HEK293 (cell line): ENCODE measurements at regions not wholly inside any gene's neighbourhood (a gene's known extent, or its start where the extent isn't known, plus 50 kb on each side); places are given as distances from the start of the nearest gene placed in this dataset.

Source experiments
- CTCF ChIA-PET: fragments of 350-600 bp; formaldehyde crosslinking; extraction: SDS; loops from one replicate; lab custom pipeline; 2021; ENCODE audit warnings: antibody characterized with exemption; lab: Yijun Ruan, JAX
- POLR2A ChIA-PET: fragments of 300-600 bp; formaldehyde crosslinking; extraction: SDS; loops from one replicate; lab custom pipeline; 2020; ENCODE audit warnings: antibody characterized with exemption, inconsistent platforms; lab: Yijun Ruan, JAX
- H3K27ac ChIP-seq: fragments of 200-500 bp; sonication (Bioruptor generic); 2 replicates; pipeline ENCODE4 v1.5.1; 2014; ENCODE audit warnings: low read depth, low read length, control low read depth, inconsistent platforms; ENCODE audit errors: extremely low read depth
- H3K36me3 ChIP-seq, 2 experiments: fragments of 200-500 bp in 1 of 2; sonication (Bioruptor generic) in 1 of 2; 1 replicate in 1 of 2; 2 replicates in 1 of 2; pipeline ENCODE4 v1.5.1; 2014 to 2017; ENCODE audit warnings: inconsistent platforms in 2 of 2, low read length in 2 of 2; ENCODE audit not compliant: control insufficient read depth in 2 of 2, insufficient read depth in 1 of 2
- H3K4me1 ChIP-seq: fragments of 200-500 bp; sonication (Bioruptor generic); 2 replicates; pipeline ENCODE4 v1.5.1; 2014; ENCODE audit warnings: mild to moderate bottlenecking, low read length, inconsistent platforms; ENCODE audit not compliant: control insufficient read depth, insufficient read depth
- H3K4me3 ChIP-seq: 2 replicates; pipeline ENCODE4 v1.5.1; 2011; ENCODE audit warnings: low read depth, mild to moderate bottlenecking, control low read depth, low read length, moderate library complexity
- H3K9me3 ChIP-seq: fragments of 200-500 bp; sonication (Bioruptor generic); 2 replicates; pipeline ENCODE4 v1.5.1; 2014; ENCODE audit warnings: low read depth, low read length, inconsistent platforms; ENCODE audit not compliant: control insufficient read depth, insufficient read depth
- BCL11A ChIP-seq: fragments of 450-650 bp; formaldehyde crosslinking; IDR thresholded peaks from 2 replicates; pipeline ENCODE4 v1.5.1; 2016; ENCODE audit warnings: low read depth, missing biosample characterization, missing genetic modification characterization
- HIC1 ChIP-seq: fragments of 450-650 bp; formaldehyde crosslinking; IDR thresholded peaks from 2 replicates; pipeline ENCODE4 v1.5.1; 2016; ENCODE audit warnings: missing biosample characterization, missing genetic modification characterization
- HOXD13 ChIP-seq: sonication (generic); formaldehyde crosslinking; IDR thresholded peaks from 2 replicates; pipeline ENCODE4 v1.8.0; 2022; ENCODE audit warnings: missing genetic modification reagents, borderline replicate concordance
- IKZF3 ChIP-seq: fragments of 450-650 bp; IDR thresholded peaks from 2 replicates; pipeline ENCODE4 v1.5.0; 2018; ENCODE audit warnings: missing biosample characterization, mild to moderate bottlenecking, missing genetic modification characterization, moderate library complexity
- KLF9 ChIP-seq: fragments of 450-650 bp; formaldehyde crosslinking; IDR thresholded peaks from 2 replicates; pipeline ENCODE4 v1.5.1; 2016; ENCODE audit warnings: missing biosample characterization, missing genetic modification characterization, low read depth
- PBX3 ChIP-seq: sonication (generic); formaldehyde crosslinking; IDR thresholded peaks from 2 replicates; pipeline ENCODE4 v1.8.1; 2022; ENCODE audit warnings: mild to moderate bottlenecking, moderate library complexity, missing genetic modification reagents
- TRIM28 ChIP-seq: IDR thresholded peaks from 2 replicates; pipeline ENCODE4 v1.6.1; 2011; ENCODE audit warnings: low read length, control low read depth, borderline replicate concordance
- ZBTB48 ChIP-seq: fragments of 450-650 bp; formaldehyde crosslinking; IDR thresholded peaks from 2 replicates; pipeline ENCODE4 v1.5.1; 2016; ENCODE audit warnings: missing biosample characterization, missing genetic modification characterization
- ZFP3 ChIP-seq: fragments of 450-650 bp; formaldehyde crosslinking; IDR thresholded peaks from 2 replicates; pipeline ENCODE4 v1.5.1; 2016; ENCODE audit warnings: low read depth, missing biosample characterization, missing genetic modification characterization
- ZNF114 ChIP-seq: fragments of 450-650 bp; formaldehyde crosslinking; IDR thresholded peaks from 2 replicates; pipeline ENCODE4 v1.5.0; 2017; ENCODE audit warnings: missing biosample characterization, missing genetic modification characterization
- ZNF157 ChIP-seq: fragments of 450-650 bp; formaldehyde crosslinking; IDR thresholded peaks from 2 replicates; pipeline ENCODE4 v1.5.1; 2016; ENCODE audit warnings: missing biosample characterization, missing genetic modification characterization
- ZNF2 ChIP-seq: fragments of 450-650 bp; formaldehyde crosslinking; IDR thresholded peaks from 2 replicates; pipeline ENCODE4 v1.5.1; 2016; ENCODE audit warnings: missing biosample characterization, missing genetic modification characterization
- ZNF24 ChIP-seq: fragments of 450-650 bp; formaldehyde crosslinking; IDR thresholded peaks from 2 replicates; pipeline ENCODE4 v1.5.1; 2016; ENCODE audit warnings: missing biosample characterization, missing genetic modification characterization
- ZNF366 ChIP-seq: fragments of 450-650 bp; formaldehyde crosslinking; conservative IDR thresholded peaks from 2 replicates; pipeline ENCODE4 v1.5.1; 2016; ENCODE audit warnings: missing biosample characterization, missing genetic modification characterization
- ZNF37A ChIP-seq: fragments of 450-650 bp; IDR thresholded peaks from 2 replicates; pipeline ENCODE4 v1.5.1; 2018; ENCODE audit warnings: missing biosample characterization, missing genetic modification characterization
- ZNF530 ChIP-seq: fragments of 450-650 bp; formaldehyde crosslinking; IDR thresholded peaks from 2 replicates; pipeline ENCODE4 v1.5.1; 2016; ENCODE audit warnings: low read depth, missing biosample characterization, missing genetic modification characterization
- ZNF561 ChIP-seq: fragments of 450-650 bp; IDR thresholded peaks from 2 replicates; pipeline ENCODE4 v1.5.1; 2018; ENCODE audit warnings: missing biosample characterization, missing genetic modification characterization, borderline replicate concordance
- ZNF621 ChIP-seq: fragments of 450-650 bp; formaldehyde crosslinking; IDR thresholded peaks from 2 replicates; pipeline ENCODE4 v1.5.1; 2017; ENCODE audit warnings: missing biosample characterization, missing genetic modification characterization
- ZNF623 ChIP-seq: fragments of 450-650 bp; formaldehyde crosslinking; IDR thresholded peaks from 2 replicates; pipeline ENCODE4 v1.5.1; 2016; ENCODE audit warnings: missing biosample characterization, missing genetic modification characterization
- ZNF660 ChIP-seq: fragments of 450-650 bp; IDR thresholded peaks from 2 replicates; pipeline ENCODE4 v1.5.1; 2018; ENCODE audit warnings: missing biosample characterization, mild to moderate bottlenecking, missing genetic modification characterization
- ZNF777 ChIP-seq: fragments of 450-650 bp; formaldehyde crosslinking; IDR thresholded peaks from 2 replicates; pipeline ENCODE4 v1.5.1; 2017; ENCODE audit warnings: missing biosample characterization, missing genetic modification characterization, borderline replicate concordance
- ZNF843 ChIP-seq: fragments of 450-650 bp; formaldehyde crosslinking; IDR thresholded peaks from 2 replicates; pipeline ENCODE4 v1.5.1; 2016; ENCODE audit warnings: missing biosample characterization, missing genetic modification characterization
- ZSCAN23 ChIP-seq: fragments of 450-650 bp; formaldehyde crosslinking; IDR thresholded peaks from 2 replicates; pipeline ENCODE4 v1.5.1; 2016; ENCODE audit warnings: missing biosample characterization, missing genetic modification characterization
- ZXDB ChIP-seq: fragments of 450-650 bp; formaldehyde crosslinking; IDR thresholded peaks from 2 replicates; pipeline ENCODE4 v1.5.1; 2016; ENCODE audit warnings: missing biosample characterization, missing genetic modification characterization
- TF ChIP-seq, protein P1 (sequence below): fragments of 450-650 bp; formaldehyde crosslinking; IDR thresholded peaks from 2 replicates; pipeline ENCODE4 v1.5.1; 2016; ENCODE audit warnings: missing biosample characterization, missing genetic modification characterization
- TF ChIP-seq, protein P2 (sequence below): fragments of 450-650 bp; formaldehyde crosslinking; IDR thresholded peaks from 2 replicates; pipeline ENCODE4 v1.5.1; 2016; ENCODE audit warnings: missing biosample characterization, missing genetic modification characterization
- TF ChIP-seq, protein P3 (sequence below): fragments of 450-650 bp; formaldehyde crosslinking; conservative IDR thresholded peaks from 2 replicates; pipeline ENCODE4 v1.5.1; 2016; ENCODE audit warnings: low read depth, missing biosample characterization, missing genetic modification characterization
- TF ChIP-seq, protein P4 (sequence below): fragments of 450-650 bp; formaldehyde crosslinking; IDR thresholded peaks from 2 replicates; pipeline ENCODE4 v1.5.1; 2017; ENCODE audit warnings: missing biosample characterization, missing genetic modification characterization

DNA sequence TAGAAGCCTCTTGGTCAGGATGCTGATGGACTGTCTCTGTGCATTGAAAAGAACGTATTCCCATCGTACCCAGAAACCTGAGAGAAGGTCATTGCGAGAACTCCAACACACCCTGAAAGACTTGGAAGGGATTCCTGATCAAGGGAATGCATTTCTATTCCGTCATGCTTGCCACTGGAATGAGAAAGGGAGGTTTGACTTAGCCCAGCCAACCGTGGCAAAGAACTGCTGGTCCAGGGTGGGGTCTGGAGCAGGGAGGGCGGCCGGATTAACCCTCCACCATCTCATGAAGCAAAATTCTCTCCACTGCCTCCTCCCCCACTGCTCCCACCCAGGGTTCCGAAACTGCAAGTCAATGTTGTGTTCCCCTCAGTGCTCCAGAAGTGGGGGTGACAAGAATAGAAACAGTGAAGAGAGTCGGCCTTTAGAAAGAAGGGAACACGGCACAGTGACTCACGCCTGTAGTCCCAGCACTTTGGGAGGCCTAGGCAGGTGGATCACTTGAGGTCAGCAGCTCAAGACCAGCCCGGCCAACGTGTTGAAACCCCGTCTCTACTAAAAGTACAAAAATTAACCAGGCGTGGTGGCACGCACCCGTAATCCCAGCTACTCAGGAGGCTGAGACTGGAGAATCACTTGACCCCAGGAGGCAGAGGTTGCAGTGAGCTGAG is 137.5 kb upstream of the MGMT start:
- no peaks in the 10 kb centered on the region for H3K9me3 ChIP-seq
- H3K27ac ChIP-seq, result no peak overlapping the region
- H3K36me3 ChIP-seq, result no peaks in the 10 kb centered on the region
- no peaks in the 10 kb centered on the region; the same call in 1 of the 2 replicates for H3K4me1 ChIP-seq
- ChIA-PET CTCF (no interaction called here), POLR2A (no interaction called here)
- TF ChIP-seq ZNF660 (no peak), ZNF530 (tag by site-specific recombination) (no peak), ZNF623 (no peak), HIC1 (no peak), KLF9 (no peak), ZBTB48 (no peak), ZNF621 (tag by site-specific recombination) (no peak), ZNF24 (tag by site-specific recombination) (no peak), TRIM28 (no peak), ZNF561 (no peak), ZNF843 (tag by site-specific recombination) (no peak), ZNF2 (no peak), ZSCAN23 (tag by site-specific recombination) (no peak), ZNF157 (no peak), ZNF37A (tag by site-specific recombination) (no peak)
- TF ChIP-seq, protein P1, sequence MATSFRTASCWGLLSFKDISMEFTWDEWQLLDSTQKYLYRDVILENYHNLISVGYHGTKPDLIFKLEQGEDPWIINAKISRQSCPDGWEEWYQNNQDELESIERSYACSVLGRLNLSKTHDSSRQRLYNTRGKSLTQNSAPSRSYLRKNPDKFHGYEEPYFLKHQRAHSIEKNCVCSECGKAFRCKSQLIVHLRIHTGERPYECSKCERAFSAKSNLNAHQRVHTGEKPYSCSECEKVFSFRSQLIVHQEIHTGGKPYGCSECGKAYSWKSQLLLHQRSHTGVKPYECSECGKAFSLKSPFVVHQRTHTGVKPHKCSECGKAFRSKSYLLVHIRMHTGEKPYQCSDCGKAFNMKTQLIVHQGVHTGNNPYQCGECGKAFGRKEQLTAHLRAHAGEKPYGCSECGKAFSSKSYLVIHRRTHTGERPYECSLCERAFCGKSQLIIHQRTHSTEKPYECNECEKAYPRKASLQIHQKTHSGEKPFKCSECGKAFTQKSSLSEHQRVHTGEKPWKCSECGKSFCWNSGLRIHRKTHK (tag by site-specific recombination), result no peak
- TF ChIP-seq, protein P2, sequence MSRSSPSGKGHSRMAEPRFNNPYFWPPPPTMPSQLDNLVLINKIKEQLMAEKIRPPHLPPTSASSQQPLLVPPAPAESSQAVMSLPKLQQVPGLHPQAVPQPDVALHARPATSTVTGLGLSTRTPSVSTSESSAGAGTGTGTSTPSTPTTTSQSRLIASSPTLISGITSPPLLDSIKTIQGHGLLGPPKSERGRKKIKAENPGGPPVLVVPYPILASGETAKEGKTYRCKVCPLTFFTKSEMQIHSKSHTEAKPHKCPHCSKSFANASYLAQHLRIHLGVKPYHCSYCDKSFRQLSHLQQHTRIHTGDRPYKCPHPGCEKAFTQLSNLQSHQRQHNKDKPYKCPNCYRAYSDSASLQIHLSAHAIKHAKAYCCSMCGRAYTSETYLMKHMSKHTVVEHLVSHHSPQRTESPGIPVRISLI, result no peak
- TF ChIP-seq, protein P3, sequence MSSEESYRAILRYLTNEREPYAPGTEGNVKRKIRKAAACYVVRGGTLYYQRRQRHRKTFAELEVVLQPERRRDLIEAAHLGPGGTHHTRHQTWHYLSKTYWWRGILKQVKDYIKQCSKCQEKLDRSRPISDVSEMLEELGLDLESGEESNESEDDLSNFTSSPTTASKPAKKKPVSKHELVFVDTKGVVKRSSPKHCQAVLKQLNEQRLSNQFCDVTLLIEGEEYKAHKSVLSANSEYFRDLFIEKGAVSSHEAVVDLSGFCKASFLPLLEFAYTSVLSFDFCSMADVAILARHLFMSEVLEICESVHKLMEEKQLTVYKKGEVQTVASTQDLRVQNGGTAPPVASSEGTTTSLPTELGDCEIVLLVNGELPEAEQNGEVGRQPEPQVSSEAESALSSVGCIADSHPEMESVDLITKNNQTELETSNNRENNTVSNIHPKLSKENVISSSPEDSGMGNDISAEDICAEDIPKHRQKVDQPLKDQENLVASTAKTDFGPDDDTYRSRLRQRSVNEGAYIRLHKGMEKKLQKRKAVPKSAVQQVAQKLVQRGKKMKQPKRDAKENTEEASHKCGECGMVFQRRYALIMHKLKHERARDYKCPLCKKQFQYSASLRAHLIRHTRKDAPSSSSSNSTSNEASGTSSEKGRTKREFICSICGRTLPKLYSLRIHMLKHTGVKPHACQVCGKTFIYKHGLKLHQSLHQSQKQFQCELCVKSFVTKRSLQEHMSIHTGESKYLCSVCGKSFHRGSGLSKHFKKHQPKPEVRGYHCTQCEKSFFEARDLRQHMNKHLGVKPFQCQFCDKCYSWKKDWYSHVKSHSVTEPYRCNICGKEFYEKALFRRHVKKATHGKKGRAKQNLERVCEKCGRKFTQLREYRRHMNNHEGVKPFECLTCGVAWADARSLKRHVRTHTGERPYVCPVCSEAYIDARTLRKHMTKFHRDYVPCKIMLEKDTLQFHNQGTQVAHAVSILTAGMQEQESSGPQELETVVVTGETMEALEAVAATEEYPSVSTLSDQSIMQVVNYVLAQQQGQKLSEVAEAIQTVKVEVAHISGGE (tag by site-specific recombination), result no peak
- no peak overlapping the region for H3K4me3 ChIP-seq

GRCh38 chr10:129330211-129330610 is 136.8 kb upstream of the MGMT start:
- CTCF ChIA-PET, result no interaction called here
- Histone ChIP-seq H3K36me3 (no peaks in the 10 kb centered on the region), H3K9me3 (no peaks in the 10 kb centered on the region), H3K4me3 (no peak overlapping the region), H3K4me1 (no peaks in the 10 kb centered on the region), H3K27ac (no peak overlapping the region)
- POLR2A ChIA-PET, result no interaction called here
- TF ChIP-seq PBX3 (CRISPR knock-in tag) (no peak), ZFP3 (tag by site-specific recombination) (no peak), ZXDB (tag by site-specific recombination) (no peak), ZNF366 (no peak), BCL11A (no peak), ZNF777 (no peak), HOXD13 (CRISPR knock-in tag) (no peak), IKZF3 (tag by site-specific recombination) (no peak), ZNF114 (tag by site-specific recombination) (no peak)
- TF ChIP-seq, protein P4, sequence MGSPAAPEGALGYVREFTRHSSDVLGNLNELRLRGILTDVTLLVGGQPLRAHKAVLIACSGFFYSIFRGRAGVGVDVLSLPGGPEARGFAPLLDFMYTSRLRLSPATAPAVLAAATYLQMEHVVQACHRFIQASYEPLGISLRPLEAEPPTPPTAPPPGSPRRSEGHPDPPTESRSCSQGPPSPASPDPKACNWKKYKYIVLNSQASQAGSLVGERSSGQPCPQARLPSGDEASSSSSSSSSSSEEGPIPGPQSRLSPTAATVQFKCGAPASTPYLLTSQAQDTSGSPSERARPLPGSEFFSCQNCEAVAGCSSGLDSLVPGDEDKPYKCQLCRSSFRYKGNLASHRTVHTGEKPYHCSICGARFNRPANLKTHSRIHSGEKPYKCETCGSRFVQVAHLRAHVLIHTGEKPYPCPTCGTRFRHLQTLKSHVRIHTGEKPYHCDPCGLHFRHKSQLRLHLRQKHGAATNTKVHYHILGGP (tag by site-specific recombination), result no peak
